GM12873 (cell line): ENCODE measurements at regions not wholly inside any gene's neighbourhood (a gene's known extent, or its start where the extent isn't known, plus 50 kb on each side); places are given as distances from the start of the nearest gene placed in this dataset.

Experiments
- CTCF ChIP-seq: IDR thresholded peaks from 2 replicates; pipeline ENCODE4 v1.5.1; 2012; ENCODE audit warnings: low read depth, mild to moderate bottlenecking, moderate library complexity, low read length, control low read depth; ENCODE audit not compliant: insufficient read depth; ENCODE audit errors: missing control alignments

DNA sequence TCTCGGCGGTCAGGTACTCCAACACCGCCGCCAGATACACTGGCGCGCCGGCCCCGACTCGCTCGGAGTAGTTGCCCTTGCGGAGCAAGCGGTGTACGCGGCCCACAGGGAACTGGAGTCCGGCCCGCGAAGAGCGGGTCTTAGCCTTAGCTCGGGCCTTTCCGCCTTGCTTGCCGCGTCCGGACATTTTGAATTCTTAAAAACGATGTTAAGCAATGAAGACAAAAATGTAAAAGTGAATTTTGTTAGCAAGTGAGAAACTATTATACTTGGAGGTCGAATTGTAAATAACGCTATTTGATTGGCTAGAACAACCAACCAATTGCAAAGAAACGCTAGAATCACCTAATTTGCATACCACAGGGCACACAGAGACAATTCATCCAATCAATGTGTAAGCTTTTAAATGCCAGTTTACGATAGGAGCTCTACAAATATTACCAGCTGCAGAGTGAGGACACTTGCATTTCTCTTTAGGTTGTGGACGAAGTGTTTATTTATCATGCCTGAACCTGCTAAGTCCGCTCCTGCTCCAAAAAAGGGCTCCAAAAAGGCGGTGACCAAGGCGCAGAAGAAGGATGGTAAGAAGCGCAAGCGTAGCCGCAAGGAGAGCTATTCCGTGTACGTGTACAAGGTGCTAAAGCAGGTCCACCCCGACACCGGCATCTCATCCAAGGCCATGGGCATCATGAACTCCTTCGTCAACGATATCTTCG is 112.0 kb downstream of the HFE start:
- TF ChIP-seq CTCF, result no peak

GRCh38 chr6:26199773-26200764 is 112.8 kb downstream of the HFE start:
- TF ChIP-seq CTCF, result no peak

DNA sequence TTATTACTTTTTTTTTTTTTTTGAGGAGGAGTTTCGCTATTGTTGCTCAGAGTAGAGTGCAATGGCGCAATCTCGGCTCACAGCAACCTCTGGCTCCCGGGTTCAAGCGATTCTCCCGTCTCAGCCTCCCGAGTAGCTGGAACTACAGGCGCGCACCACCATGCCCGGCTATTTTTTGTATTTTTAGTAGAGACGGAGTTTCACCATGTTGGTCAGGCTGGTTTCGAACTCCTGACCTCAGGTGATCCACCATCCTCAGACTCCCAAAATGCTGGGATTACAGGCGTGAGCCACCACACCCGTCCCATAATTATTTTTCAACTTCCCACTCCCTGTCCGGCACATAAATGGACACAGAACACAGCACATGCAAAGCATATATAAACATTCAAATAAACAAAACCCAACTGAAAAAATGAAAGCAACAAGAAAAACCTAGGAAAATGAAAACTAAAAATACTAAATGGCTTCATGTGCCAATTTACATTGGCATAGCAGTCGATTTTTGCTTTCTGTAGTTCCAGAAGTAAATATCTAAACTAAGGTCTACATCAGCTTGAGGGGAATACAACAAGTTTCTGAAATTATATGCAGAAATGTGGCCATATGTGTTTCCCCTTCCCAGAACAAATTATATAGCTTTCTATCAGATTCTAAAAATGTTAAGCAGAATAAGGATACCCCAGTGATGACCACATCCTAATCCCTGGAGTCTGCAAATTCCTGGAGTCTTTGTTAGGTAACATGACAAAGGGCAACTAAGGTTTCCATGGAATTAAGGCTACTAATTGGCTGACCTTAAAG is 113.9 kb downstream of the HFE start:
- TF ChIP-seq CTCF, result no peak

GRCh38 chr6:26202201-26202611 is 115.0 kb downstream of the HFE start:
- TF ChIP-seq CTCF, result no peak

GRCh38 chr6:26202811-26203583 is 115.8 kb downstream of the HFE start:
- TF ChIP-seq CTCF, result no peak

GRCh38 chr6:26204332-26205160 is 117.3 kb downstream of the HFE start:
- TF ChIP-seq CTCF, result peak; percentile 41
